Small intestine (tissue), 7 donors: ENCODE measurements at regions not wholly inside any gene's neighbourhood (a gene's known extent, or its start where the extent isn't known, plus 50 kb on each side); places are given as distances from the start of the nearest gene placed in this dataset.
A peak's percentile ranks its signal among the peaks of the same experiment; 100 is the strongest.
"Not testable (repeated sequence)": the region's sequence is repeated elsewhere in the genome, so short reads cannot be mapped to it uniquely, and the experiment has no call there.

Source experiments
- DNase-seq, 2 donors: peaks; one replicate each; pipeline versions ENCODE4 v3.0.0 to v3.0.0-alpha.2; 2013
- FAIRE-seq: peaks from 2 replicates; lab custom pipeline; 2012; peaks lifted over from hg19 to GRCh38; lab: Jason Lieb, UNC
- H3K27ac ChIP-seq, 3 donors: one replicate each; pipeline ENCODE4 v1.5.1; 2013; ENCODE audit warnings: low read length in 2 of 3, mild to moderate bottlenecking in 2 of 3, control low read depth in 1 of 3, inconsistent platforms in 1 of 3, low read depth in 1 of 3, moderate library complexity in 1 of 3
- H3K27me3 ChIP-seq, 3 donors: one replicate each; pipeline ENCODE4 v1.6.1; 2013; ENCODE audit warnings: low read length in 3 of 3, inconsistent platforms in 1 of 3; ENCODE audit not compliant: control insufficient read depth in 3 of 3, insufficient read depth in 3 of 3
- H3K36me3 ChIP-seq, 3 donors: one replicate each; pipeline ENCODE4 v1.6.1; 2013; ENCODE audit warnings: low read length in 3 of 3, inconsistent platforms in 1 of 3, low read depth in 1 of 3, mild to moderate bottlenecking in 1 of 3, moderate library complexity in 1 of 3; ENCODE audit not compliant: control insufficient read depth in 3 of 3, insufficient read depth in 2 of 3
- H3K4me1 ChIP-seq, 3 donors: one replicate each; pipeline ENCODE4 v1.6.1; 2013; ENCODE audit warnings: low read length in 2 of 3, inconsistent platforms in 1 of 3, low read depth in 1 of 3, mild to moderate bottlenecking in 1 of 3, moderate library complexity in 1 of 3; ENCODE audit not compliant: control insufficient read depth in 3 of 3, insufficient read depth in 2 of 3
- H3K4me3 ChIP-seq, 3 donors: one replicate each; pipeline ENCODE4 v1.5.1; 2013; ENCODE audit warnings: low read length in 3 of 3, control low read depth in 1 of 3, inconsistent platforms in 1 of 3, low read depth in 1 of 3, mild to moderate bottlenecking in 1 of 3, moderate library complexity in 1 of 3
- H3K9me3 ChIP-seq, 2 donors: one replicate each; pipeline ENCODE4 v1.6.1; 2013; ENCODE audit warnings: low read depth in 1 of 2, low read length in 1 of 2; ENCODE audit not compliant: control insufficient read depth in 2 of 2, insufficient read depth in 1 of 2
- WGBS, 3 donors: extraction: QIAGEN DNeasy Blood & Tissue Kit; methylation state at CpG; one replicate each; pipeline ENCODE4 v1.1.7; 2013; 5-methylcytosine and 5-hydroxymethylcytosine counted together
- donor health status: healthy with polysubstance abuse.
- donor health status: control.
- donor health status: control.
- donor health status: Bipolar disorder and iron deficiency.
- donor health status: healthy.

GRCh38 chr14:82011460-82011859 is 477.8 kb upstream of the SEL1L start:
- H3K36me3 ChIP-seq, result no peaks in the 10 kb centered on the region
- peaks cover 0 to 10% (median 2%) of the 10 kb centered on the region in 3 donors for H3K4me1 ChIP-seq
- WGBS, 3 donors, result 86 to 100% (median 92%) methylated on average over 3 of the region's 3 CpGs
- H3K9me3 ChIP-seq, result peaks cover 0 to 17% of the 10 kb centered on the region in 2 donors
- no peak for DNase-seq
- H3K27me3 ChIP-seq, result no peaks in the 10 kb centered on the region
- no peak for FAIRE-seq
- H3K4me3 ChIP-seq, result no peak overlapping the region
- H3K27ac ChIP-seq, result no peak overlapping the region

- no peak for FAIRE-seq
- DNase-seq, result no peak
- Histone ChIP-seq H3K4me3 (no peak overlapping the region), H3K36me3 (no peaks in the 10 kb centered on the region), H3K27ac (no peak overlapping the region), H3K9me3 (peaks cover 0 to 5% of the 10 kb centered on the region in 2 donors), H3K4me1 (no peaks in the 10 kb centered on the region), H3K27me3 (no peaks in the 10 kb centered on the region)
- 73 to 88% (median 83%) methylated on average over 1 of the region's 1 CpG for WGBS, 3 donors
Measured at GRCh38 chr14:82029038-82029437, 495.4 kb upstream of the SEL1L start.

GRCh38 chr14:82035397-82035796 is 501.7 kb upstream of the SEL1L start:
- no peaks in the 10 kb centered on the region for H3K36me3 ChIP-seq
- FAIRE-seq, result no peak
- no peaks in the 10 kb centered on the region for H3K4me1 ChIP-seq
- no peaks in the 10 kb centered on the region for H3K27me3 ChIP-seq
- no peak overlapping the region for H3K27ac ChIP-seq
- no peaks in the 10 kb centered on the region for H3K9me3 ChIP-seq
- H3K4me3 ChIP-seq, result no peak overlapping the region
- no peak for DNase-seq
- WGBS, 3 donors, result 51 to 62% (median 59%) methylated on average over 3 of the region's 3 CpGs

- not testable (repeated sequence) for H3K36me3 ChIP-seq, H3K4me1 ChIP-seq, DNase-seq, H3K4me3 ChIP-seq, H3K27ac ChIP-seq, H3K27me3 ChIP-seq, H3K9me3 ChIP-seq, FAIRE-seq
- WGBS, 3 donors, result 72 to 87% (median 82%) methylated on average over 3 of the region's 3 CpGs
Measured at GRCh38 chr14:82038066-82038465, 504.4 kb upstream of the SEL1L start.

GRCh38 chr14:82045339-82045738 is 511.7 kb upstream of the SEL1L start:
- no peak for FAIRE-seq
- no peaks in the 10 kb centered on the region for H3K9me3 ChIP-seq
- 72 to 81% (median 76%) methylated on average over 1 of the region's 1 CpG for WGBS, 3 donors
- DNase-seq, result no peak
- no peak overlapping the region for H3K4me3 ChIP-seq
- no peaks in the 10 kb centered on the region for H3K27me3 ChIP-seq
- no peak overlapping the region for H3K27ac ChIP-seq
- peaks cover 0 to 7% (median 0%) of the 10 kb centered on the region in 3 donors for H3K4me1 ChIP-seq
- no peaks in the 10 kb centered on the region for H3K36me3 ChIP-seq

GRCh38 chr14:82046512-82047226 is 513.0 kb upstream of the SEL1L start:
- Histone ChIP-seq H3K4me3 (no peak overlapping the region), H3K9me3 (no peaks in the 10 kb centered on the region), H3K27me3 (no peaks in the 10 kb centered on the region), H3K36me3 (no peaks in the 10 kb centered on the region), H3K4me1 (peaks cover 0 to 7% (median 0%) of the 10 kb centered on the region in 3 donors), H3K27ac (no peak overlapping the region)
- FAIRE-seq (no peak), DNase-seq (no peak)
- 67 to 79% (median 77%) methylated on average over 1 of the region's 1 CpG for WGBS, 3 donors

- Histone ChIP-seq H3K27me3 (no peaks in the 10 kb centered on the region), H3K4me1 (peaks cover 0 to 7% (median 0%) of the 10 kb centered on the region in 3 donors), H3K27ac (no peak overlapping the region), H3K9me3 (no peaks in the 10 kb centered on the region), H3K4me3 (no peak overlapping the region), H3K36me3 (no peaks in the 10 kb centered on the region)
- DNase-seq, result no peak
- FAIRE-seq, result no peak
- WGBS, 3 donors, result 6 to 16% (median 16%) methylated on average over 1 of the region's 1 CpG
Measured at GRCh38 chr14:82047777-82048470, 514.3 kb upstream of the SEL1L start.

- no peaks in the 10 kb centered on the region for H3K27me3 ChIP-seq
- peak in 1 of 2 donors; percentile 1 for DNase-seq
- FAIRE-seq, result no peak
- H3K4me1 ChIP-seq, result no peaks in the 10 kb centered on the region
- H3K36me3 ChIP-seq, result no peaks in the 10 kb centered on the region
- H3K9me3 ChIP-seq, result no peaks in the 10 kb centered on the region
- H3K4me3 ChIP-seq, result no peak overlapping the region
- H3K27ac ChIP-seq, result no peak overlapping the region
Measured at GRCh38 chr14:82052778-82053177, 519.1 kb upstream of the SEL1L start.
